GM19035 (cell line): ENCODE measurements at regions not wholly inside any gene's neighbourhood (a gene's known extent, or its start where the extent isn't known, plus 50 kb on each side); places are given as distances from the start of the nearest gene placed in this dataset.
"Not testable (repeated sequence)": the region's sequence is repeated elsewhere in the genome, so short reads cannot be mapped to it uniquely, and the experiment has no call there.

Experiments used
- ATAC-seq: cut with Tn5 transposase; IDR thresholded peaks from one replicate; pipeline ENCODE4 v1.9.1; 2021; ENCODE audit not compliant: unreplicated experiment

DNA sequence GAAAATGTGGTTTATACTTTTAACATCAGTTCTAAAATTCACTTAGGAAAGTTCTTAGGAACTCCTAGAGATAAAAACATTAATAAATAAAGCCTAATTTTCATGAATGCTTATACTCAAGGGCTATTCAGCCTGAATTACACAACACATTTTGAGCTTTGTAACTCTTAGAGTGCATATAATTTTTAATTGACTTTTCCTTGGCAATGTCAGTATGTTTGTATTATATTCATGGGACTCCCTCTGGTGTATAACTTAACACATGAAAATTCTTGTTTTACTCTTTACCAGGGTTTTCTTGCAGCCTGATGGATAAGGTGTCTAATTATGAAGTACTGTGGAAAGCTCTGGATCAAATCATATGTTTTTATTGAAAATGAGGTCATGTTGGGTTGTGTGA is 150.6 kb upstream of the HMGA2 start:
- no peak for ATAC-seq

DNA sequence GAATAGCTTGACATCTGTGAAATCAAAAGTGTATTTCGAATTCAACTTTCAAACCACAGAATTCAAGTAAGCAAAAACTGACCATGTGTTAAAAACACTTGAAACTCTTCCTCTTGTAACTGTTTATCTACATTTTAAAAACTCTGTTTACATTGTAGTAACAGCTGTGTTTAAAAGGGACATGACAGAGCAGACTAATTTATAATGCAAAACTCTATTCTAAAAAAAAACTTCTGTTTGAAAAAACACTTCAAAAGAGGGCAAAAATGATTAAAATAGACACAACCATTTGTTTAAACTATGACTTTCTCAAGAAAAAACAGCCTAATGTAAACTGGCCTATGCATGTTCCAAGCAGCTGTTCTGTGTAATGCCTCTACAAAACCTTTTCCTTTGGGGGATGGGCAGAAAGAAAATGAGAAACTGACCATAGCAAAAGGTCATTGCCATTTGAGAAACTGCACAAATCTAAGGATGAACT is 149.1 kb upstream of the HMGA2 start:
- ATAC-seq, result no peak

- ATAC-seq, result not testable (repeated sequence)
Observed at GRCh38 chr12:65678172-65678571, 146.1 kb upstream of the HMGA2 start.

GRCh38 chr12:65681226-65681625 is 143.1 kb upstream of the HMGA2 start:
- no peak for ATAC-seq

GRCh38 chr12:65682112-65682511 is 142.2 kb upstream of the HMGA2 start:
- ATAC-seq, result no peak

- no peak for ATAC-seq
Observed at GRCh38 chr12:65684906-65685305, 139.4 kb upstream of the HMGA2 start.

DNA sequence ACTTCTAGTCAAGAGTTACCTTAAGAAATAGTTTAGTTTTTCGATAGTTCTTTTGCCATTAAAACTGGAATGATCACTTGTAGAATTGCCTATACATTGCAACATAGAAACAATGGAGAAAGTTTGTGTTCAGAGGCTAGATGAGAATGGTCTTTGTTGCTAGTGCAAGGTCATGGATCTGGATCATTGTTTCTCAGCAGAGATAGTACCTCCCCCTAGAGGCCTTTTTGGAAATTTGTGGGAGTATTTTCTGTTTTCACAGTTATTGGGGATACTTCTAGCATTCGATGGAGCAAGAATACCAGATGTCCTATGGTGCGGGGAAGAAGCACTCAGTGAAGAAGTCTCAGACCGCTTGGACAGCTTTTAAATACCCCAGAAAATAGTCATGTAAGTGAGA is 138.8 kb upstream of the HMGA2 start:
- ATAC-seq, result no peak

- no peak for ATAC-seq
Observed at GRCh38 chr12:65689508-65689907, 134.8 kb upstream of the HMGA2 start.

DNA sequence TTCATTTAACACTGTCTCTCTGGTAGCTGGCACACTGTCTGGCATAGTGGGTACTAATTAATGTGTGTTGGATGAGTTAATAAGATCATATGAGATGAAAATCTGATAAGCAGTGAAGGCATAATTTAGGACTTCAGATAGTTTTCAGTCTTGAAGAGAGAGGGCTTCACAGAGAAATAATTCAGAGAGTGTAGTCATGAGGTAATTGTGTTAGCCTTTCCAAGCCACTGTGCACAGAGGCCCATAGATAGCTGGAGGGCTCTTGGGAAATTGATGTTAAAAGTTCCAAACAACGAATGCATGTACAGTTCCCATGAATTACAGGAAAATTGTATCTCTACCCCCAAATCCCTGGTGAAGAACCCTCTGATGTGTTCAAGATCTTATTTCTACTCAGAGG is 133.8 kb upstream of the HMGA2 start:
- no peak for ATAC-seq

DNA sequence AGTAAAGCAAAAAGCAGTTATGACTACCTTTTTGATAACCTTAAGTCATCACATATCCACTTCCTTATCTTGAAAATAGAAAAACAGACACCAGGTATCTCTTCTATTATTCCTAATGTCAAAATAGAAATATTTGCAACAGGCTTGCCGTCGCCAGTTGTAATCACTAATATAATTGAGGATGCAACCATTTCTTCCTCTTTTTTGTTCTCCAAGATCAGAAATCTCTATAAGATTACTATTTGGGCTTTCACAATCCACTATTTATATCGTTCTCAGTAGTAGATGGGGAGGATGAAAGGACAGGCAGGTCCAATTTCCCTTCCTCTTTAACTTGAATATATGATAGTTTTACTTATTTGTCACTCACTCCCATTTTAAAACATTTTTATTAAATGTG is 130.2 kb upstream of the HMGA2 start:
- no peak for ATAC-seq

GRCh38 chr12:65695113-65695865 is 129.0 kb upstream of the HMGA2 start:
- ATAC-seq, result no peak

DNA sequence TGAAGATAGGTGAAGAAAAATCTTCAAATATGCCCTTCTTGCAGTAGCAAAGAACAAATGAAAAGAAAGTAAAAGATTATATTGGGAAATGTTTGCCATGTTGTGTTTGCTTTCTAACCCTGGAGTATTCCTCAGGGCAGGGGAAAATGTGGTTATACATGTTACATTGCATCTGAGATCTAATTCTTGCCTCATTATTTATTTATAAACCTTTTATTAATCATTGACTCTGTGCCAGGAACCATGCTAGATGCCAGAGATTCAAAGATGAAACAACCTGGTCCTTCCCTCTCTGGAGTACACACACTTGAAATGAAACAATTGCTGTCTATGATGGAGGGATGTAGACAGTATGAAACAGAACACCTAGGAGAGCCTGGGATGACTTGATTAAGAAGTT is 128.1 kb upstream of the HMGA2 start:
- no peak for ATAC-seq

- no peak for ATAC-seq
Observed at GRCh38 chr12:65699251-65699650, 125.0 kb upstream of the HMGA2 start.

GRCh38 chr12:65703176-65703575 is 121.1 kb upstream of the HMGA2 start:
- ATAC-seq, result no peak

GRCh38 chr12:65705380-65705876 is 118.9 kb upstream of the HMGA2 start:
- no peak for ATAC-seq

GRCh38 chr12:65707051-65707450 is 117.2 kb upstream of the HMGA2 start:
- no peak for ATAC-seq

DNA sequence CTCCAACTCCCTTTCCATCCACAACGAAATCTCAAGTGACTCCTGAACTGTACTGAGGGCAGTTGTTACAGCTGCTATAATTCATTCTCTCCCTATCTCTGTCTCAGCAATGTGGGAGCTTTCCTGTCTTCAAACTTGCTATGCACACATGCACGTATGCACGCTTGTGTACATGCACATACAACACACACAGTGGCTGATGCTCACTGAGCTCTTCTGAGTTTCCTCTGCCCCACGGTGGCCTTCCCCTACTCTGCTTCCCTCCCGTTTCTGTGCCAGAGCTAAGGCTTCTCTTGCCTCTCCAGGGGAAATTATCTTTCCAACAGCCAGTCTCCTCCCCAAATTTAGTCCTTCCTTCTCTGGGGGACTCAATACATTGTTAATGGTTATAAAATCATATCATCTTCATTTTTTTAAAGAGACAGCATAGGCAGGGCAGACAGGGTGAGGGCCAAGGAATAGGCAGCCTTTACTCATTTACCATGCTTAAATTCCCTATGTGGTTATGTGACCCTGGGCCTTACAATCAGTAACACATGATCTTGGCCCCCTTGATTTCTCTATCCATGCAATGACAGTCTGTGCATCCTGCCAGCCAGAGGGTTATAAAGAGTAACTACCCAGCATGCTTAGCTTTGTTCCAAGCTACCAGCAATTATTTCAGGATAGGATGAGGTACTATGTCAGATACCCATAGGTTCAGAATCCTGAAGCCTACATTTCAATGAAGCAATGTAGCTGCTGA is 111.9 kb upstream of the HMGA2 start:
- ATAC-seq, result no peak

GRCh38 chr12:65715961-65716360 is 108.3 kb upstream of the HMGA2 start:
- ATAC-seq, result no peak

- ATAC-seq, result no peak
Observed at GRCh38 chr12:65720136-65721130, 103.8 kb upstream of the HMGA2 start.

DNA sequence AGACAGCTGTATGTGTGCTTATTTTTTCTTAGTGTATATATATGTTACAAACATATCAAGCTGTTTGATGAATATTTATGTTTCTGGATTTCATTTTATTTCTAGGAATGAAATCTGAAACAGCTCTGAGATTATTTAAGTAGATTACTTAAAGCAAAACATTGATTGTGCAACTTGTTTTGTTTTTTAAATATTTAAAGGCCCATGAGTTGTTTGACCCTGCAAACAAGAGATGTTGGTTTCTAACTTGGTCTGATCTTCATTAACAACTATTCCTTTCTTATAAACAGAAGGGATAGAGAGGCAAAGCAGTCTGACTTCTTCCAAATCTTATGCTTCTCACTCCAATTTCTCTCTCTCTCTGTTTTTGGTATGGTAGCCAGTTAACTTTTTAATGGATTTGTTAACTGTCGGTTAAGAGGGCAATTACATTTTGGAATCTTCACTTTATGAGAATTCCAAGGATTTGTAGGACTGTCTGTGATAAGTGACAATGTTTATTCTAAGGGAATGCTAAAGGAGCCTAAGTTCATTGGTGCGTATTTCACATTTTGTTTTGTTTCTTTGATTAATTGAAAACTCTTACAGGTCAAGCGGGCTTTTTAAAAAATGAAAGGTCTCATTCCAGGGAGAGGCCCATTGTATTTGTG is 102.6 kb upstream of the HMGA2 start:
- ATAC-seq, result no peak

- no peak for ATAC-seq
Observed at GRCh38 chr12:65725376-65725775, 98.9 kb upstream of the HMGA2 start.
